HEK293T (cell line): ENCODE measurements at regions not wholly inside any gene's neighbourhood (a gene's known extent, or its start where the extent isn't known, plus 50 kb on each side); places are given as distances from the start of the nearest gene placed in this dataset.

Source experiments
- CTCF ChIA-PET: fragments of 350-600 bp; formaldehyde crosslinking; extraction: SDS; loops from one replicate; lab custom pipeline; 2021; ENCODE audit warnings: antibody characterized with exemption, inconsistent platforms; lab: Yijun Ruan, JAX
- POLR2A ChIA-PET: fragments of 350-600 bp; formaldehyde crosslinking; extraction: SDS; loops from one replicate; lab custom pipeline; 2020; ENCODE audit warnings: antibody characterized with exemption, inconsistent platforms; lab: Yijun Ruan, JAX
- DNase-seq: peaks from one replicate; pipeline ENCODE4 v3.0.0; 2012; ENCODE audit warnings: mixed read lengths; ENCODE audit errors: extremely low spot score
- ARNT ChIP-seq: fragments of 450-650 bp; IDR thresholded peaks from 2 replicates; pipeline ENCODE4 v1.6.1; 2017; ENCODE audit warnings: mild to moderate bottlenecking
- BHLHE40 ChIP-seq: fragments of 450-650 bp; IDR thresholded peaks from 2 replicates; pipeline ENCODE4 v1.6.1; 2016; ENCODE audit warnings: mild to moderate bottlenecking, moderate library complexity, borderline replicate concordance
- CTBP1 ChIP-seq: fragments of 450-650 bp; IDR thresholded peaks from 2 replicates; pipeline ENCODE4 v1.6.1; 2016; ENCODE audit warnings: borderline replicate concordance
- ELF4 ChIP-seq: fragments of 450-650 bp; IDR thresholded peaks from 2 replicates; pipeline ENCODE4 v1.6.1; 2017; ENCODE audit warnings: antibody characterized with exemption
- FOXA1 ChIP-seq: fragments of 450-650 bp; IDR thresholded peaks from 2 replicates; pipeline ENCODE4 v1.6.1; 2016; ENCODE audit warnings: mild to moderate bottlenecking
- FOXK2 ChIP-seq: fragments of 450-650 bp; IDR thresholded peaks from 2 replicates; pipeline ENCODE4 v1.6.1; 2016; ENCODE audit warnings: mild to moderate bottlenecking
- FOXM1 ChIP-seq: fragments of 450-650 bp; IDR thresholded peaks from 2 replicates; pipeline ENCODE4 v1.6.1; 2017; ENCODE audit warnings: mild to moderate bottlenecking, borderline replicate concordance
- HDGF ChIP-seq: fragments of 450-650 bp; IDR thresholded peaks from 2 replicates; pipeline ENCODE4 v1.6.1; 2017; ENCODE audit warnings: antibody characterized with exemption, borderline replicate concordance
- L3MBTL2 ChIP-seq: fragments of 450-650 bp; conservative IDR thresholded peaks from 2 replicates; pipeline ENCODE4 v1.6.1; 2016; ENCODE audit warnings: mild to moderate bottlenecking
- LEF1 ChIP-seq: fragments of 450-650 bp; IDR thresholded peaks from 2 replicates; pipeline ENCODE4 v1.6.1; 2017; ENCODE audit warnings: mild to moderate bottlenecking, borderline replicate concordance
- NFRKB ChIP-seq: fragments of 450-650 bp; IDR thresholded peaks from 2 replicates; pipeline ENCODE4 v1.6.1; 2016; ENCODE audit warnings: mild to moderate bottlenecking, moderate library complexity
- SP1 ChIP-seq: fragments of 450-650 bp; IDR thresholded peaks from 2 replicates; pipeline ENCODE4 v1.6.1; 2017
- SUZ12 ChIP-seq: fragments of 450-650 bp; IDR thresholded peaks from 2 replicates; pipeline ENCODE4 v1.6.1; 2016; ENCODE audit warnings: mild to moderate bottlenecking
- TARDBP ChIP-seq: fragments of 450-650 bp; IDR thresholded peaks from 2 replicates; pipeline ENCODE4 v1.6.1; 2016
- ZNF384 ChIP-seq: fragments of 450-650 bp; IDR thresholded peaks from 2 replicates; pipeline ENCODE4 v1.6.1; 2016
- TF ChIP-seq, protein P1 (sequence below): fragments of 450-650 bp; IDR thresholded peaks from 2 replicates; pipeline ENCODE4 v1.6.1; 2016

DNA sequence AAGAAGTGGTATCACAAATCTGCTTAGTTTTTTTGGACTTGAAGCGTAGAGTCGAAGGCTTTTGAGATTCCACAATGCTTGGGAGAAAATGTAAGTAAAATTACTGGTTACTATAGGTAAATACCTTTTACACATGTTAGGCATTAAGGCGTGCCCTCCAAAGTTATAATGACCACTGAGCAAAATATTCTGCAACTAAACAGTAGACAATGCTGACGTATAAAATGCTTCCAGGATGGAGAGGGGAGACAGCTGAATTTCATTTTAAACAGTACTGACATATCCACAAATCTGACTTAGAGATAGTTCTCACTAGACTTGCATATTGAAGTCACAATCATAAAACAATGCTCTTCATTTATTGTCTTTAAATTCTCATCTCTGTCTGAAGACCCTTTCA lies 144.5 kb upstream of the DCN start:
- TF ChIP-seq FOXM1 (no peak), LEF1 (no peak), ZNF384 (no peak), CTBP1 (no peak), SP1 (no peak), L3MBTL2 (no peak), NFRKB (no peak), ELF4 (no peak), HDGF (no peak), TARDBP (no peak), FOXA1 (no peak), FOXK2 (no peak), SUZ12 (no peak), BHLHE40 (no peak), ARNT (no peak)
- TF ChIP-seq, protein P1, sequence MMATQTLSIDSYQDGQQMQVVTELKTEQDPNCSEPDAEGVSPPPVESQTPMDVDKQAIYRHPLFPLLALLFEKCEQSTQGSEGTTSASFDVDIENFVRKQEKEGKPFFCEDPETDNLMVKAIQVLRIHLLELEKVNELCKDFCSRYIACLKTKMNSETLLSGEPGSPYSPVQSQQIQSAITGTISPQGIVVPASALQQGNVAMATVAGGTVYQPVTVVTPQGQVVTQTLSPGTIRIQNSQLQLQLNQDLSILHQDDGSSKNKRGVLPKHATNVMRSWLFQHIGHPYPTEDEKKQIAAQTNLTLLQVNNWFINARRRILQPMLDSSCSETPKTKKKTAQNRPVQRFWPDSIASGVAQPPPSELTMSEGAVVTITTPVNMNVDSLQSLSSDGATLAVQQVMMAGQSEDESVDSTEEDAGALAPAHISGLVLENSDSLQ: no peak
- CTCF ChIA-PET: interaction anchor here (0.6 to 1.5 kb wide), 4 partner anchors 17 to 347 kb away, joined by 3 to 7 read pairs (median 4); no protein-coding TSS in a partner anchor
- POLR2A ChIA-PET: no interaction called here
- DNase-seq: no peak

GRCh38 chr12:91326058-91327027 lies 143.7 kb upstream of the DCN start:
- peak; percentile 20 for DNase-seq
- no peak for TF ChIP-seq HDGF
- TF ChIP-seq SP1: no peak
- no peak for TF ChIP-seq BHLHE40
- TF ChIP-seq ELF4: no peak
- TF ChIP-seq CTBP1: no peak
- no peak for TF ChIP-seq L3MBTL2
- ChIA-PET CTCF (interaction anchor here (0.6 to 1.5 kb wide), 8 partner anchors 9 to 548 kb away, joined by 3 to 7 read pairs (median 3); no protein-coding TSS in a partner anchor), POLR2A (no interaction called here)

GRCh38 chr12:91320999-91321398 lies 138.4 kb upstream of the DCN start:
- ChIA-PET POLR2A (no interaction called here), CTCF (no interaction called here)
- TF ChIP-seq ZNF384: no peak
- TF ChIP-seq ARNT: no peak
- no peak for TF ChIP-seq HDGF
- no peak for TF ChIP-seq SUZ12
- no peak for TF ChIP-seq CTBP1
- TF ChIP-seq ELF4: no peak
- no peak for TF ChIP-seq LEF1
- DNase-seq: no peak

- CTCF ChIA-PET: no interaction called here
Observed at GRCh38 chr12:91319071-91319760, 136.6 kb upstream of the DCN start.

GRCh38 chr12:91317306-91317705 lies 134.7 kb upstream of the DCN start:
- no peak for DNase-seq
- TF ChIP-seq SUZ12 (no peak), SP1 (no peak), LEF1 (no peak), FOXM1 (no peak), TARDBP (no peak), HDGF (no peak)
- CTCF ChIA-PET: no interaction called here
- POLR2A ChIA-PET: no interaction called here

More at GRCh38 chr12:91319071-91319760, 136.6 kb upstream of the DCN start:
- TF ChIP-seq BHLHE40 (no peak), FOXM1 (no peak), TARDBP (no peak), LEF1 (no peak), NFRKB (no peak), CTBP1 (no peak), ARNT (no peak), ELF4 (no peak), HDGF (no peak), FOXK2 (no peak), SUZ12 (no peak), SP1 (no peak)
- TF ChIP-seq, protein P1: no peak
- DNase-seq: no peak
- POLR2A ChIA-PET: no interaction called here

- CTCF ChIA-PET: no interaction called here
- no peak for DNase-seq
Observed at GRCh38 chr12:91316907-91317269, 134.3 kb upstream of the DCN start.

More at GRCh38 chr12:91316907-91317269, 134.3 kb upstream of the DCN start:
- POLR2A ChIA-PET: no interaction called here
- no peak for TF ChIP-seq LEF1
- TF ChIP-seq SUZ12: no peak
- TF ChIP-seq, protein P1: no peak
- no peak for TF ChIP-seq NFRKB
- TF ChIP-seq SP1: no peak
- TF ChIP-seq BHLHE40: no peak
- no peak for TF ChIP-seq FOXM1
- no peak for TF ChIP-seq CTBP1
- TF ChIP-seq HDGF: no peak
- TF ChIP-seq ELF4: no peak
- TF ChIP-seq FOXK2: no peak
- TF ChIP-seq ZNF384: no peak
- no peak for TF ChIP-seq FOXA1
- TF ChIP-seq L3MBTL2: no peak
- no peak for TF ChIP-seq TARDBP
- TF ChIP-seq ARNT: no peak
